Activated CD4-positive, alpha-beta T cell treated with anti-CD3 and anti-CD28 coated beads, Interleukin-2, amount 50 U/mL, for 16 hours (primary cell): ENCODE measurements at regions not wholly inside any gene's neighbourhood (a gene's known extent, or its start where the extent isn't known, plus 50 kb on each side); places are given as distances from the start of the nearest gene placed in this dataset.

Experiments
- DNase-seq: peaks from one replicate; pipeline ENCODE4 v3.0.0-alpha.2; 2020

GRCh38 chr1:5595531-5596170, 396.6 kb downstream of the NPHP4 start:
- DNase-seq = no peak

GRCh38 chr1:5594056-5594956, 397.9 kb downstream of the NPHP4 start:
- no peak for DNase-seq

GRCh38 chr1:5590717-5591116, 401.5 kb downstream of the NPHP4 start:
- no peak for DNase-seq

GRCh38 chr1:5586629-5587028, 405.6 kb downstream of the NPHP4 start:
- DNase-seq = no peak

- no peak for DNase-seq
These were observed 407.0 kb downstream of the NPHP4 start for GRCh38 chr1:5585256-5585655.

GRCh38 chr1:5580926-5581325, 411.3 kb downstream of the NPHP4 start:
- DNase-seq = no peak

- DNase-seq = no peak
These were observed 412.3 kb downstream of the NPHP4 start for GRCh38 chr1:5579966-5580365.

GRCh38 chr1:5578690-5579089, 413.5 kb downstream of the NPHP4 start:
- no peak for DNase-seq

GRCh38 chr1:5577255-5578040, 414.8 kb downstream of the NPHP4 start:
- no peak for DNase-seq

GRCh38 chr1:5576673-5577065, 415.6 kb downstream of the NPHP4 start:
- DNase-seq = no peak

- DNase-seq = no peak
These were observed 416.1 kb downstream of the NPHP4 start for GRCh38 chr1:5576011-5576672.

GRCh38 chr1:5575396-5575940, 416.8 kb downstream of the NPHP4 start:
- DNase-seq = no peak

- DNase-seq = no peak
These were observed 417.6 kb downstream of the NPHP4 start for GRCh38 chr1:5574641-5575040.

- DNase-seq = no peak
These were observed 419.4 kb downstream of the NPHP4 start for GRCh38 chr1:5572794-5573193.

- no peak for DNase-seq
These were observed 420.3 kb downstream of the NPHP4 start for GRCh38 chr1:5571861-5572401.

- no peak for DNase-seq
These were observed 420.8 kb downstream of the NPHP4 start for GRCh38 chr1:5571438-5571837.

GRCh38 chr1:5570931-5571330, 421.3 kb downstream of the NPHP4 start:
- DNase-seq = no peak

GRCh38 chr1:5568321-5568720, 423.9 kb downstream of the NPHP4 start:
- no peak for DNase-seq

GRCh38 chr1:5567839-5568238, 424.4 kb downstream of the NPHP4 start:
- DNase-seq = no peak

GRCh38 chr1:5566924-5567323, 425.3 kb downstream of the NPHP4 start:
- no peak for DNase-seq

- DNase-seq = no peak
These were observed 426.7 kb downstream of the NPHP4 start for GRCh38 chr1:5565281-5566125.
